ENCODE measurements at regions not wholly inside any gene's neighbourhood (a gene's known extent, or its start where the extent isn't known, plus 50 kb on each side); places are given as distances from the start of the nearest gene placed in this dataset.

GRCh38 chr20:7702141-7702540 is 238.1 kb downstream of the HAO1 start:
- Mint-ChIP-seq H3K4me3 (no peak overlapping the region), H3K4me1 (no peaks in the 10 kb centered on the region), H3K27ac (no peak overlapping the region), H3K27me3 (no peaks in the 10 kb centered on the region), H3K9me3 (peaks cover 10 to 19% of the 10 kb centered on the region in 2 donors)
- no peak for DNase-seq
- ATAC-seq = no peak

DNA sequence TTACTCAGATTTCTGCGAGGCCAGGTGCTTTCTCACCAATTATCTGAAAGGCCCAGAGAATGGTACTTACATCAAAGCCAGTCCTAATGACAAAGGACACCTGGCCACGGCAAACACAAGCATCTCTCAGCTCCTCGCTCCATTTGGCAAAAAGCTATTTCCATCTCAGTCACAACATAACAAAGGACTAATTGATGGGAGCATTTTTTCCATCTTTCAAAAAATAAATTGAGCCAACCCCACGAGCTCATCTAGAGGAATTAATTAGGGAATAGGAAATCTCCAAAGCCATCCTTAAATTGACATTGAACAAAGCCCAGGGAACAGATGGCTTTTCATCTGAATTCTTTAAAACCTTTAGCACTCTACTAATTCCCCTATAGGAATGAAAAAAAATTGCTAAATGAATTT is 236.7 kb downstream of the HAO1 start:
- peaks cover 10 to 25% of the 10 kb centered on the region in 2 donors for H3K9me3 Mint-ChIP-seq
- H3K4me3 Mint-ChIP-seq = no peak overlapping the region
- H3K4me1 Mint-ChIP-seq = no peaks in the 10 kb centered on the region
- ATAC-seq (no peak), DNase-seq (no peak)
- no peaks in the 10 kb centered on the region for H3K27me3 Mint-ChIP-seq
- no peak overlapping the region for H3K27ac Mint-ChIP-seq

- peaks cover 10 to 25% of the 10 kb centered on the region in 2 donors for H3K9me3 Mint-ChIP-seq
- no peaks in the 10 kb centered on the region for H3K27me3 Mint-ChIP-seq
- no peak for ATAC-seq
- H3K4me3 Mint-ChIP-seq = no peak overlapping the region
- no peaks in the 10 kb centered on the region for H3K4me1 Mint-ChIP-seq
- DNase-seq = no peak
- no peak overlapping the region for H3K27ac Mint-ChIP-seq
Measured at GRCh38 chr20:7703996-7704395, 236.3 kb downstream of the HAO1 start.

- DNase-seq = no peak
- H3K4me1 Mint-ChIP-seq = no peaks in the 10 kb centered on the region
- no peak for ATAC-seq
- H3K4me3 Mint-ChIP-seq = no peak overlapping the region
- H3K27me3 Mint-ChIP-seq = no peaks in the 10 kb centered on the region
- H3K27ac Mint-ChIP-seq = no peak overlapping the region
- H3K9me3 Mint-ChIP-seq = peaks cover 5 to 9% of the 10 kb centered on the region in 2 donors
Measured at GRCh38 chr20:7708112-7708511, 232.1 kb downstream of the HAO1 start.

DNA sequence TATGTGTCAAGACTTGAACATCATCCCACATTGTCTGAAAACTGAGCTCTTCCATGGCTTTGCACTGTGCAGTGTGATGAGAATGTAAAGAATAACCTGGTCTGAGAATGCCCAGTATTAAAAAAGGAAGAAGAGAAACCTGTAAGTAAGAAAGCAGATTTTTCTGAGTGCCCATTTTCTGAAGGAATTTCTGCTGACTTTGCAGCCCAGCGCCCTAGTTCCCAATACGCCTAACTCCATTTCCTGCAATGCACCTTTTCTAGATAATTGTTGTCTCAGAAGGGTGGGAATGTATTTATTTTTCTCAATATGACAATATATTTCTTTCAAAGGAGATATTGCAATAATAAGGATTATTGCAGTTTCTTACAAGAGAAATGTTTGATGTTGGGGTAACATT is 231.5 kb downstream of the HAO1 start:
- DNase-seq = no peak
- no peaks in the 10 kb centered on the region for H3K27me3 Mint-ChIP-seq
- H3K4me3 Mint-ChIP-seq = no peak overlapping the region
- ATAC-seq = no peak
- H3K27ac Mint-ChIP-seq = no peak overlapping the region
- H3K4me1 Mint-ChIP-seq = no peaks in the 10 kb centered on the region
- H3K9me3 Mint-ChIP-seq = peaks cover 5 to 9% of the 10 kb centered on the region in 2 donors

DNA sequence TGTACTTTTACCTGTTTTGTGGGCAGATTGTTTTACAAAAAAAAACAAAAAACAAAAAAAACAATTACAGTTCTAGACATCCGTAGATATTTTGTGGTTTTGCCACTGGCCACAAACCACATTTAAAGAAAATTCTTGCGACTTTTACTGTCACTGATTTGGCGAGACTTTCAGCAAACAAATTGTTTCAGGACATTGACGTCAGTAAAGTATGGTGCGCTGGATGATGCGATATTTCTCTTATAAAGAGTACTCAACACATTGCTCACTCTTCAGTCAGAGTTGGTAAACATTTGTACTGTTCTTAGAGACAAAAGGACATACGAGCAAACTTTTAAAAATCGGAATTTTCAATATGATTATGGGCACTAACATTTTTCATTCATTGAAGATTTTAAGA is 229.8 kb downstream of the HAO1 start:
- DNase-seq (no peak), ATAC-seq (no peak)
- H3K4me1 Mint-ChIP-seq = no peaks in the 10 kb centered on the region
- H3K4me3 Mint-ChIP-seq = no peak overlapping the region
- H3K9me3 Mint-ChIP-seq = peaks cover 5 to 9% of the 10 kb centered on the region in 2 donors
- H3K27me3 Mint-ChIP-seq = no peaks in the 10 kb centered on the region
- H3K27ac Mint-ChIP-seq = no peak overlapping the region

GRCh38 chr20:7712661-7713060 is 227.6 kb downstream of the HAO1 start:
- Mint-ChIP-seq H3K4me3 (no peak overlapping the region), H3K9me3 (peaks cover 0 to 1% of the 10 kb centered on the region in 2 donors), H3K27ac (no peak overlapping the region), H3K4me1 (no peaks in the 10 kb centered on the region), H3K27me3 (no peaks in the 10 kb centered on the region)
- no peak for ATAC-seq
- DNase-seq = no peak

DNA sequence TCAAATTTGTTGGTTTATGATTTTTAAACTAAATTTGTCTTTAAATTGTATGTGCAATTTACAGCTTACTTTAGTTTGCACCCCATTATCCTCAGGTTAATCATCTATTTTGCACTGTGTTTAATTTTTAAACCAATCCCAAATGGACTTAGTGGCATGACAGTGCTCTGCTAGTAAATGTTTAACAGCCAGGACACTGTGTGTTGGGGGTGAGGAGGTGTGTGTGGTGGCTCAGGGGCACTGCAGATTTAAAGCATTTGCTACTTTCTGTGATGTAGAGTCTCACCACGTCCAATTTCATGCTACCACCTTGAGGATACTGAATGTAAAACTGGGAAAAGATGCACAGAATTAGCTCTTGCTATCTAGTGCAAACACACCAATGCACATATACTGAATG is 225.7 kb downstream of the HAO1 start:
- DNase-seq (no peak), ATAC-seq (no peak)
- H3K27ac Mint-ChIP-seq = no peak overlapping the region
- no peaks in the 10 kb centered on the region for H3K4me1 Mint-ChIP-seq
- no peaks in the 10 kb centered on the region for H3K9me3 Mint-ChIP-seq
- H3K4me3 Mint-ChIP-seq = no peak overlapping the region
- no peaks in the 10 kb centered on the region for H3K27me3 Mint-ChIP-seq

DNA sequence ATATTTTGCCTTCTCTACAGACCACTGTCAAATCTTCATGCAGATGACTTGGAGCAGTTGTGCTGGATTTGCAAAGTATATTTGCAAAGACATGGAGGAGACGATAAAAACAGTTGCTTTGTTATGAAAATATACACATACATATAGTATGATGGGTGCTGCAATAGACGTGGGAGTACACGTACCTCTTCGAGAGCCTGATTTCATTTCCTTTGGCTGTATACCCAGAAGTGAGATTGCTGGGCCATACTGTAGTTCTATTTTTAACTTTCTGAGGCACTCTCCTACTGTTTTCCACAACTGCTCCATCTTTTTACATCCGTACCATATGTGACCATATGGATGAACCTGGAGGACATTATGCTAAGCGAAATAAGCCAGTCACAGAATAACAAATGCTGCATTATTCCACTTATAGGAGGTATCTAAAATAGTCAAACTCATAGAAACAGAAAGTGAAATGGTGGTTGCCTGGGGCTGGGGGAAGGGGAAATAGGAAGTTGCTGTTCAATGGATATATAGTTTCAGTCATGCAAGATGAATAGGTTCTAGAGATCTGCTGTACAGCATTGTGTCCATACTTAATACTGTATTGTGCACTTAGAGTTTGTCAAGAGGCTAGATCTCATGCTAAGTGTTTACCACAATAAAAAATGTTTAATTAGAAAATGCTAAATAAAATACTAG is 223.8 kb downstream of the HAO1 start:
- H3K9me3 Mint-ChIP-seq = peaks cover 0 to 3% of the 10 kb centered on the region in 2 donors
- ATAC-seq (no peak), DNase-seq (no peak)
- H3K4me1 Mint-ChIP-seq = no peaks in the 10 kb centered on the region
- no peaks in the 10 kb centered on the region for H3K27me3 Mint-ChIP-seq
- no peak overlapping the region for H3K27ac Mint-ChIP-seq
- H3K4me3 Mint-ChIP-seq = no peak overlapping the region

DNA sequence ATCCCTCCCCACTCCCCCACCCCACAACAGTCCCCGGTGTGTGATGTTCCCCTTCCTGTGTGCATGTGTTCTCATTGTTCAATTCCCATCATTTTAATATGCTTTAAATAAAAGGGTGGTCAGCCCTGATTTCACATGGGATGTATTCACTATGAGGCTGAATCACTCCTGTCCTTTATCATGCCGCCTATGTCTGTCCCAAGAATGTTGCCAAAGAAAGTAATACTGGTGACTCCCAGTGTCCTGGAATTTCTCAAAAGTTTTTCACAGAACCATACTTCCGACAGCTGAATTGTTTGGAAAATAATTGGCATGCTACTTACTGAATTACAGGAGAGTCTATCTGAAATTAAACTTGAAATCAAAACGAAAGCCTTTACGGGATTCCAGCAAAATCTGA is 217.7 kb downstream of the HAO1 start:
- ATAC-seq (no peak), DNase-seq (no peak)
- Mint-ChIP-seq H3K27ac (no peak overlapping the region), H3K9me3 (peaks cover 0 to 9% of the 10 kb centered on the region in 2 donors), H3K4me1 (no peaks in the 10 kb centered on the region), H3K27me3 (no peaks in the 10 kb centered on the region), H3K4me3 (no peak overlapping the region)

DNA sequence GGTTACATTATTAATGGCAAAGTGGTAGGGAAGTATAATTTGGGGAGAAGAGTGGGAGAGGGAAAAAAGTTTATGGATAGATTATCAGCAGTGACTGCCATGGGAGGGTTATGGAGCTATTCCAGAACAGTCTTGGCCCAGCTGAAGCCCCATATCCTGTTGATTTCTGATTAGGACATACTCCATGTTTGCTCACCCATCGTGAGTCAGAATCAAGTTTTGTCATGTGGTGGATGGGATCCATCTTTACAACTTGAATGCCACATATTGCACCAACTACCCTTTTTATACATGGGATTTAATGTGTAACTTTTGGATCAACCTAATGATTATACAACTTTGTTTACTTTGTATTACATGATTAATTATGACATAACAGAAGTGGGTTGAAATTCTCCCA is 217.0 kb downstream of the HAO1 start:
- no peak for DNase-seq
- no peak overlapping the region for H3K27ac Mint-ChIP-seq
- peaks cover 0 to 9% of the 10 kb centered on the region in 2 donors for H3K9me3 Mint-ChIP-seq
- no peak overlapping the region for H3K4me3 Mint-ChIP-seq
- no peaks in the 10 kb centered on the region for H3K27me3 Mint-ChIP-seq
- no peak for ATAC-seq
- no peaks in the 10 kb centered on the region for H3K4me1 Mint-ChIP-seq

DNA sequence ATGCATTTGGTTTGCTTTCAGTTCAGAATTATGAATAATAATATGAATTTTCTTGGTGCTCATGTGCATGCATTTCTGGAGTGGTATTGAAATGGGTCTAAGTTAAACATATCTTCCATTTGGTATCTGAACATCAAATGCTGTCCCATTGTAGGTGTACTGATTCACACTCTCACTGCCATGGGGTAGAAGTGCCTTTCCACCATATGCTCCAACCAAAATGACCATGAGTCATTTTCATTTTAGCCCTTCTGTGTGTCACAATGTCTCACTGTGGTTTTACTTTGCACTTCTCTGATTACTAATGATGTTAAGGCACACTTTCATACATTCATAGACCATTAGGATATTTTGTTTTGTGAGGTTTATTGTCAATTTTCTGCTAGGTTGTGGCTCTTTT is 211.9 kb downstream of the HAO1 start:
- H3K4me1 Mint-ChIP-seq = no peaks in the 10 kb centered on the region
- no peaks in the 10 kb centered on the region for H3K9me3 Mint-ChIP-seq
- ATAC-seq (no peak), DNase-seq (no peak)
- no peak overlapping the region for H3K27ac Mint-ChIP-seq
- H3K27me3 Mint-ChIP-seq = no peaks in the 10 kb centered on the region
- H3K4me3 Mint-ChIP-seq = no peak overlapping the region

DNA sequence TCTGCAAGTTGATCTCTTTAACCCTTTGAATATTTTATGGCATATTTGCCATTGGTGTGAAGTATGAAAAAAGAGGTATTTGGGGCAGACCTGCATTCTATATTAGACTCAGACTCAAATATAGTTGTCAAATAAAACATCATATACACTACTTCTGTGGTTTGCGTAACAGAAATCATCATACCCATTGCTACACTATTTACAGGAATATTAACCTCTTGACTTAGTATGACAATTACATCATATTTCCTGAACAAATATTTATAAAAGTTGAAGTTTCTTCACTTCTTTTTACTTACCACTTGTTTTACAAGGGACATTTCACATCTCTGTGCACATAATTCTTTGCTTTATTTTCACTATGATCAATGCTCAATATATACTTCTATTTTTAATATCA is 206.0 kb downstream of the HAO1 start:
- H3K27me3 Mint-ChIP-seq = no peaks in the 10 kb centered on the region
- no peak for DNase-seq
- no peak overlapping the region for H3K4me3 Mint-ChIP-seq
- no peak overlapping the region for H3K27ac Mint-ChIP-seq
- no peaks in the 10 kb centered on the region for H3K4me1 Mint-ChIP-seq
- no peak for ATAC-seq
- peaks cover 0 to 5% of the 10 kb centered on the region in 2 donors for H3K9me3 Mint-ChIP-seq

- no peak for ATAC-seq
- Mint-ChIP-seq H3K4me1 (no peaks in the 10 kb centered on the region), H3K9me3 (peaks cover 0 to 5% of the 10 kb centered on the region in 2 donors), H3K27me3 (no peaks in the 10 kb centered on the region), H3K4me3 (no peak overlapping the region), H3K27ac (no peak overlapping the region)
- no peak for DNase-seq
Measured at GRCh38 chr20:7736336-7736735, 203.9 kb downstream of the HAO1 start.

GRCh38 chr20:7741866-7742265 is 198.4 kb downstream of the HAO1 start:
- no peak overlapping the region for H3K27ac Mint-ChIP-seq
- H3K9me3 Mint-ChIP-seq = no peaks in the 10 kb centered on the region
- H3K4me1 Mint-ChIP-seq = no peaks in the 10 kb centered on the region
- no peak for DNase-seq
- H3K4me3 Mint-ChIP-seq = no peak overlapping the region
- H3K27me3 Mint-ChIP-seq = no peaks in the 10 kb centered on the region
- no peak for ATAC-seq

GRCh38 chr20:7742479-7742878 is 197.8 kb downstream of the HAO1 start:
- DNase-seq (no peak), ATAC-seq (no peak)
- Mint-ChIP-seq H3K9me3 (no peaks in the 10 kb centered on the region), H3K4me3 (no peak overlapping the region), H3K4me1 (no peaks in the 10 kb centered on the region), H3K27ac (no peak overlapping the region), H3K27me3 (no peaks in the 10 kb centered on the region)

DNA sequence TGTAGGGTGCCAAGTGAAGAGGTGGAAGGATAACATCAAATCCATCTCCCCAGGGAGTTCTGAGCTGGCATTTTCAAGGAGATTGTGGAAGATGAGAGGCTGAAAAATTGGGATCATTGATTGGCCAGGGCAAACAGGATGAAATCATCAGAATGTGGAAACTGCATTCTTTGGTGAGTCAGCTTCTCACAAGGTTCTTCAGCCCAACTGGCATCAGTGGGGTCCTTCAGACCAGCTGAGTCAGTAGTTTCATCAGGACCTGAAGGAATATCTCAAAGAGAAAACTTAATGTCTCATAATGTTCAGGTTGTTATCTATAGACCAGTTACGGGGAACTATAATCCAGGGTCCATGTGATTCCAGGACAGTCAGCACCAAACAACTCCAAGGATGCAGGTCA is 195.8 kb downstream of the HAO1 start:
- no peak for ATAC-seq
- DNase-seq = no peak
- no peaks in the 10 kb centered on the region for H3K9me3 Mint-ChIP-seq
- H3K27me3 Mint-ChIP-seq = no peaks in the 10 kb centered on the region
- H3K4me1 Mint-ChIP-seq = no peaks in the 10 kb centered on the region
- no peak overlapping the region for H3K27ac Mint-ChIP-seq
- no peak overlapping the region for H3K4me3 Mint-ChIP-seq
